SU-DHL-6 (cell line): ENCODE measurements at regions not wholly inside any gene's neighbourhood (a gene's known extent, or its start where the extent isn't known, plus 50 kb on each side); places are given as distances from the start of the nearest gene placed in this dataset.

Source experiments
- H2AFZ ChIP-seq: fragments of 200-600 bp; sonication (generic); 2 replicates; pipeline ENCODE4 v1.6.1; 2014; ENCODE audit warnings: low read depth, mild to moderate bottlenecking, moderate library complexity, mixed read lengths, antibody characterized with exemption, low read length; ENCODE audit not compliant: severe bottlenecking
- H3F3A ChIP-seq: fragments of 200-600 bp; shearing (Covaris generic); 2 replicates; pipeline ENCODE4 v1.6.0; 2016; ENCODE audit warnings: antibody characterized with exemption, mild to moderate bottlenecking; ENCODE audit not compliant: insufficient read depth
- H3K27ac ChIP-seq: fragments of 200-600 bp; sonication (generic); 2 replicates; pipeline ENCODE4 v1.5.1; 2016; ENCODE audit warnings: low read depth, mild to moderate bottlenecking, low read length, moderate library complexity, mixed read lengths
- H3K27me3 ChIP-seq: fragments of 200-600 bp; sonication (generic), shearing (Covaris generic); 2 replicates; pipeline ENCODE4 v1.6.0; 2014; ENCODE audit warnings: mild to moderate bottlenecking, low read length
- H3K36me3 ChIP-seq: fragments of 200-600 bp; sonication (generic); 2 replicates; pipeline ENCODE4 v1.6.1; 2014; ENCODE audit warnings: mild to moderate bottlenecking, low read length, mixed read lengths
- H3K4me2 ChIP-seq: fragments of 300-600, 200-600 bp; shearing (Covaris generic), sonication (generic); 2 replicates; pipeline ENCODE4 v1.6.0; 2014; ENCODE audit warnings: low read length, low read depth, mild to moderate bottlenecking; ENCODE audit not compliant: poor library complexity, severe bottlenecking
- H3K4me3 ChIP-seq: fragments of 200-600 bp; sonication (generic); 2 replicates; pipeline ENCODE4 v1.5.1; 2014; ENCODE audit warnings: antibody characterized with exemption, low read length, mild to moderate bottlenecking, mixed read lengths; ENCODE audit not compliant: insufficient read depth, poor library complexity, severe bottlenecking
- H3K79me2 ChIP-seq: fragments of 200-600 bp; sonication (generic); 2 replicates; pipeline ENCODE4 v1.6.1; 2014; ENCODE audit warnings: mild to moderate bottlenecking, low read length, moderate library complexity; ENCODE audit not compliant: insufficient read depth
- H3K9ac ChIP-seq: fragments of 200-600 bp; sonication (generic); 2 replicates; pipeline ENCODE4 v1.7.0; 2014; ENCODE audit warnings: mild to moderate bottlenecking, low read length
- H3K9me2 ChIP-seq: fragments of 200-600 bp; sonication (generic); replicated peaks from 2 replicates; pipeline ENCODE4 v1.6.1; 2014; ENCODE audit warnings: low read length; ENCODE audit not compliant: insufficient read depth
- H3K9me3 ChIP-seq: fragments of 200-600 bp; sonication (generic); 2 replicates; pipeline ENCODE4 v1.6.1; 2014; ENCODE audit warnings: low read length, mixed read lengths; ENCODE audit not compliant: insufficient read depth
- H4K20me1 ChIP-seq: fragments of 200-600 bp; sonication (generic); 2 replicates; pipeline ENCODE4 v1.6.1; 2014; ENCODE audit warnings: low read depth, mild to moderate bottlenecking, antibody characterized with exemption, low read length, moderate library complexity, mixed read lengths
- CTCF ChIP-seq: fragments of 200-600 bp; sonication (generic); IDR thresholded peaks from one replicate; pipeline ENCODE4 v1.5.1; 2017; ENCODE audit warnings: antibody characterized with exemption, mild to moderate bottlenecking, low read length, moderate library complexity; ENCODE audit not compliant: insufficient read depth, poor library complexity, severe bottlenecking
- EZH2phosphoT487 ChIP-seq: fragments of 200-600 bp; sonication (generic), shearing (Covaris generic); conservative IDR thresholded peaks from 2 replicates; pipeline ENCODE4 v1.6.1; 2018; ENCODE audit warnings: mild to moderate bottlenecking, antibody characterized with exemption, low read length, moderate library complexity, mixed read lengths

GRCh38 chr6:22779062-22779461, 209.7 kb downstream of the HDGFL1 start:
- Histone ChIP-seq H3K4me2 (no peak overlapping the region), H3K9me3 (no peaks in the 10 kb centered on the region), H2AFZ (no peak overlapping the region), H3K79me2 (no peaks in the 10 kb centered on the region), H3K4me3 (no peak overlapping the region), H3K27ac (no peak overlapping the region), H3K9me2 (no peaks in the 10 kb centered on the region), H3F3A (no peaks in the 10 kb centered on the region), H3K27me3 (no peaks in the 10 kb centered on the region), H3K9ac (no peak overlapping the region), H3K36me3 (no peaks in the 10 kb centered on the region), H4K20me1 (no peaks in the 10 kb centered on the region)
- TF ChIP-seq EZH2phosphoT487 (no peak), CTCF (no peak)

DNA sequence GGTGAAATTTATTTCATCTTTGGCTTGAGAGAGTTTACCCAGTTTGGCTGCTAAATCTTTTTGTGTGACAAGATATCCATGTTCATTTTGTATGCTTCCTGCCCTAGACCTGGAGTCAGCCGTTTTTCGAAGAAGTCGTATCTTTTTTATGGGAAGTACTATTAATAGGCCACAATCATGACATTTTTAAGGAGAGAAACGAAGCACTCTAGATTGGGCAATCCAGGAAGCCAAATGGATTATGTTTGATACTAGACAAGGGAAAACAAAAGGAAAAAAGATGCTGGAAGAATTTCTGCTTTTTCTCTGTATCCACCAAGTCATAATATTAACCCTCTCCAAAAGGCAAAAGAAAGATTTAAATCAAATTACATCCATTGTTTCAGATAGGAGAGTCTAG, 214.6 kb downstream of the HDGFL1 start:
- Histone ChIP-seq H4K20me1 (no peaks in the 10 kb centered on the region), H3F3A (no peaks in the 10 kb centered on the region), H3K27me3 (no peaks in the 10 kb centered on the region), H3K9me3 (0 out of 2 replicates have a peak, but pooled peaks cover 4% of the 10 kb centered on the region), H3K4me3 (no peak overlapping the region), H3K36me3 (no peaks in the 10 kb centered on the region), H3K4me2 (no peak overlapping the region), H3K9me2 (no peaks in the 10 kb centered on the region), H3K79me2 (no peaks in the 10 kb centered on the region), H2AFZ (no peak overlapping the region), H3K9ac (no peak overlapping the region), H3K27ac (no peak overlapping the region)
- no peak for TF ChIP-seq CTCF
- no peak for TF ChIP-seq EZH2phosphoT487

DNA sequence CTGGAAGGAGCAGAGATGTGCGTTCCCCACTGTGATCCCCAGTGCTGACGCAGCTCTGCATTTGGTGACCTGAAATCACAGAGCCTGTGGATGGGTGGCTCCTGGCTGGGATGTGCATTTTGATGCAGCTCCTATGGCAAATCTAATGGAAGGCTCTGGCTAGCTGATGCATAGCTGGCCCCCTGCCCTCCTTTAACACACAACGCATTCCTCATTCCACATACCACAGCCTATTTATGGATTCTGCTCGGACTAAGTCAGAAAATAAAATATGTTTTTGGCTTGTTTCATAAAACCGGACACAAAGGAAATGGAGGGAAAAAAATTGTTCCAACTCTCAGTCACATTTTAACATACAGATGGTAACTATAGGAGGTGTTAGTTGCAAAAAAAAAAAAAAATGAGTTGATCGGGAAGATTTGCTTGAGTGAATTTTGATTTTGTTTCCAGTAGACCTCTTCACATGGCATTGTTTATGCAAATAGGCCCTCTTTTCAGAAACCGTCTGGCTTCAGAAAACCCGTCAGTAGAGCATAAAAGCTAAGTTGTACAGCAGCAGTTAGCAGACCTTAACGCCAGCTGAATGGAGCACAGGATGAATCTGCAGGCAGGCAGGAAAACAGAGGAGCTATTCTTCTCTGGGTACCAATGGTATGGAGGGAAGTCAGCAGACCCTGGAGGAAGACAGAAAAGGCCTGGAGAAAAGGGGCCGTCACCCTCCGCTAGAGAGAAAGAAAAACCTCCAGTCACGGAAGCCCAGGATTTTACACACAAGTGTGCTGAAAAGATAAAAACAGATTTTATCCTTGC, 215.4 kb downstream of the HDGFL1 start:
- no peak overlapping the region for H3K27ac ChIP-seq
- 0 out of 2 replicates have a peak, but pooled peaks cover 4% of the 10 kb centered on the region for H3K9me3 ChIP-seq
- TF ChIP-seq CTCF (no peak), EZH2phosphoT487 (no peak)

More for the DNA sequence above, 215.4 kb downstream of the HDGFL1 start:
- Histone ChIP-seq H3K9me2 (no peaks in the 10 kb centered on the region), H3K4me2 (no peak overlapping the region), H3K9ac (no peak overlapping the region), H3K27me3 (no peaks in the 10 kb centered on the region), H3K79me2 (no peaks in the 10 kb centered on the region), H4K20me1 (no peaks in the 10 kb centered on the region), H3K4me3 (no peak overlapping the region), H3K36me3 (no peaks in the 10 kb centered on the region), H2AFZ (no peak overlapping the region), H3F3A (no peaks in the 10 kb centered on the region)
